HG03565 (cell line): ENCODE measurements at regions not wholly inside any gene's neighbourhood (a gene's known extent, or its start where the extent isn't known, plus 50 kb on each side); places are given as distances from the start of the nearest gene placed in this dataset.

Source experiments
- ATAC-seq: cut with Tn5 transposase; IDR thresholded peaks from one replicate; pipeline ENCODE4 v1.9.1; 2021; ENCODE audit warnings: mild to moderate bottlenecking, moderate library complexity; ENCODE audit not compliant: unreplicated experiment

DNA sequence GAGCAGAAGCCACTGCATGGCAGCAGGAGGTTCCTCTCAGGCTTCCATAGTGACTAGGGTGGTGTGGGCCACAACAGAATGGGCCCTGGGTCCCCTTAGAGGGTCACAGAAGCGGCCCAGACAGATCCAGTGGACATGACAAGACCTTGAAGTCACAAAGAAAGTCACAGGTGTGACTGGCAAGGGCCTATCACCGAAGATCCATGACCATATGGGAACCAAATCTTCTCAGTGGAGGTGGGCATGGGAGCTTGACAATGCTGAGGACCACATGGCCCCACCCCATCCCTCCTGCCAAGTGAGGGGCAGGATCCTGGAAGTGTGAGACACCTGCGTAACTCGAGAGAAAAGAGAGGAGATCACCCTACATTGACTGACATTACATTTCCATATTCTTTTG lies 332.4 kb downstream of the MSX2 start:
- ATAC-seq, result no peak

DNA sequence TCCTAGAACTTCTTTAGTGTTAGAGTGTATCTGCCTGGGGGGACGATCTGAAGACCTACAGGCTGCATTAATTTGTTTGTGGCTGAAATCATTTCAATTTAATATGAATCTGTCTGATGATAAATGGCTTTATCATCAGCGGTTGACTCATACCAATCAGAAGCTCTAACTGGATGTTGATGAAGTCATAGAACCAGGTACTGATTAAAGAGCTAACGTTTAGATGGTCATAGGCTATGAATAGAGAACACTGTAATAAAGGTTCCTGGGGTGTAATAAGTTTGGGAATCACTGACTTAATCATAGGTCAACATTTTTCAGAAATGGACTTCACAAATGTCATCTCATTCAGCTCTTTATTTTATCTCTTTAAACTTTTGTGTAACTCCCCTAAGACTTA lies 329.9 kb downstream of the MSX2 start:
- ATAC-seq, result no peak

DNA sequence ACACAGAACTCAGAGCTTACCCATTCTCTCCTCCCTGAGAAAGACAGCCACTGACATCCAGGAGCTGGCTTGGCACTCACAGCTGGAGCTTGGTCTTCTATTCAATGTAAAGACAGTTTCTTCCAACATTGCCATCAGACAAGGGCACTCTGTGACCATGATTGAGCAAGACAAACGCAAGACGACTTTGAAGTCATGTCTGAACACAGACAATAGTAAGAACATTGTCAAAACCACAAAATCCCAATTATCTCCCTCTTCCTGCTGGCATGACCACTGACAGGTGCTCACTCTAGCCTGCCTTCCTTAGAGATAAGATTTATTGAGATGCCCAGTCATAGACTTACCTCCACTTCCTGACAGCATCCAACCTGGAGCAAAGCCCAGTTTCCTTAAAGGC lies 328.0 kb downstream of the MSX2 start:
- no peak for ATAC-seq

DNA sequence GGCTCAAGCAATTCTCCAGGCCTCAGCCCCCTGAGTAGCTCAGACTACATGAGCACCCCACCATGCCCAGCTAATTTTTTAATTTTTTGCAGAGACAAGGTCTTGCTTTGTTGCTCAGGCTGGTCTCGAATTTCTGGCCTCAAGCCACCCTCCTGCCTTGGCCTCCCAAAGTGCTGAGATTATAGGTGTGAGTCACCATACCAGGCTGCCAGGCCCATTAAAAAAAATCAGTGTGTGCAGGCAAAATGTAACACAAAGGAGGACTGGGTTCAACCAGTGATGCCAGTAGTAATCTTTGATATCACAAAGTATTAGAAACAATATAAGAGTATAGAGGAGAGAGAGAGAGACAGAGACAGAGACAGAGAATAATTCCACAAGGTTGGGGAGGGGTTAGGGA lies 322.7 kb downstream of the MSX2 start:
- ATAC-seq, result no peak

DNA sequence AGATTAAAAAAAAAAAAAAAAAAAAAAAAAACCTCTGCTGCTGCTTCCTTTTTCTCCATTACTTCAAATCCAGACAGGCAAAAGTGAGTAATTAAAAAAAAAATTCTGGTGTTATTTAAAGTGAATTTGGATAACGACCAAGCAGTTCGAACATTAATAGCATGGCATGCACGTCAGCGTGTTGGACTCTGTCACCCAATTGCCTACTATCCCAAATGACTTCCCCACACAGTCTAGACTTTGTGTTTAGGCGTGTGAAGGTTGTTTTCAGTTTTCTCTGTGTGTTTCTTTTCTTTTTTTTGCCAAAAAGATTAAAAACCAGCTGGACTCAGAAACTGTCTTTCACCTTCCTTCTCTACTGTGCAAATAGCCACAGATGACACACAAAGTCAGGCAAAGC lies 321.4 kb downstream of the MSX2 start:
- ATAC-seq, result no peak

DNA sequence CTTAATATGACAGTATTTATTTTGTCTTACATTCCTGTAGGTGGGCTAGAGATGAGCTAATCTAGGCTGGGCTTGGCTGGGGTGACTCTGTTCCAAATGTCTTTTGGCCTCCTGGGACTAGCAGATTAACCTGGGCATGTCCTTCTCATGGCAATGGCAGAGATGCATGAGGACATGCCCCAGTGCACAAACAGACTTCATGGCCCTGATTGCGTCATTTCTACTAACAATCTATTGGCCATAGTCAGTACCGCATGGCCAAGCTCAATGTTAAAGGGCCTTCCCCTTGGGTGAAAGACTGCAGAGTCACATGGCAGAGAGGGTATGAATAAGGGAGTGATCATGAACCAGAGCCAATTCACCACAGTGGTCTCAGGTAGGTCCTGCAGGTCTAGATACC lies 313.4 kb downstream of the MSX2 start:
- no peak for ATAC-seq

DNA sequence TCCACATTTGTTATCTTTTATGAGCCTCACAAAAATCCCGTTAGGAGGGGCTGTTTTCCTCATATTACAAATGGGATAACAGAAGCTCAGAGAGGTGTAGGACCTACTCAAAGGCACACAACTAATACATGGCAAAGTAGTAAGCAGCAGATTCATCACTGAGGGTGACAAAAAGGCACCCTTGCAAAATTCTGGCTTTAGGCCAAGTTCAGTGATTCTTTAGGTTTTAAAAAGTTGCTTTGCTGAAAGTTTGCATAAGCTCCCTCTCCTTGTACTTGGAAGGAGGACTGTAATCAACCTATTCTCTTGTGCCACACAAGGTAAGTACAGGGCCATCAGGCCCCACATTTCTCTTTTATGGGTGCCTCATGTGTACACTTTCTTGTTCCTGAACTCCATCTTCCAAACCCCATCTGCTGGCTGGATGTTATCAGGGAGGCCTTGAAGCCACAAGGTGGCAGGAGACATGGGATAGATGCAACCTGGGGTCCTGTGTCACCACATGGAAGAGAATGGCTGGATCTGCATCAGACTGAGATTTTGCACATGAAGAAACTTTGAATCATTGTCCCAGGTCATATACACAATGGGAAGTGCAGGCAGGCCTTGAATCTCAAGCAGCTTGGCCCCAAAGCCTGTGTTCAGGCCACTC lies 311.6 kb downstream of the MSX2 start:
- ATAC-seq, result no peak

DNA sequence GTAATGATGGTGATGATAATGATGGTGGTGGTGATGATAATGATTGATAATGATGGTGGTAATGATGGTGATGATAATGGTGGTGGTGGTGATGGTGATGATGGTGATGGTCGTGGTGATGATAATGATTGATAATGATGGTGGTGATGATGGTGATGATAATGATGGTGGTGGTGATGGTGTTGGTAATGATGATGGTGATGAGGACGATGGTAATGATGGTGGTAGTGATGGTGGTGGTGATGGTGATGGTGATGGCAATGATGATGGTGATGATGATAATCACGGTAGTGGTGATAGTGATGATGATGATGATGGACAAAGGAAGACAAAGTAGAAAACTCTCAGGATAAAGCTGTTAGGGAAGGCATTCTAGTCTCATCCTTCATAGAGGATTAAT lies 310.5 kb downstream of the MSX2 start:
- no peak for ATAC-seq

DNA sequence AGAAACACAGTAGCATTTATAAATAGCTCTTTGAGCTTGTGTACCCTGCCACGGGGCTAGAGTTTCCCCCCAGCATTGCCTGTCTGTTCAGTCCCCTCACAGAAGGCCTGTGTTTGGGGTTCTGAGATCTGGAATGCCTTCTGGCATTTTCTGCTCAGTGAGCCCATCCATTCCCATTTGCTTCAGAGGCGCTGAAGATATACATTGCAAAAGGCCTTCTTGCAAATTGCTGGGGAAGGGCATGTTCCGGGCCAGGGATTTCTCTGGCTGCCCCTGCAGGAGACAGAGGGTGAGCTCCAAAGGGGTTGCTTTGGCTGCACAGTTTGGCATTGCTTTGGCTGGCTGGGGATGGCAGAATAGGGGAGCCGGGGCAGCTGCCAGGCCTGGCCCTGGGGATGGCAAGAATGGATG lies 308.4 kb downstream of the MSX2 start:
- no peak for ATAC-seq

DNA sequence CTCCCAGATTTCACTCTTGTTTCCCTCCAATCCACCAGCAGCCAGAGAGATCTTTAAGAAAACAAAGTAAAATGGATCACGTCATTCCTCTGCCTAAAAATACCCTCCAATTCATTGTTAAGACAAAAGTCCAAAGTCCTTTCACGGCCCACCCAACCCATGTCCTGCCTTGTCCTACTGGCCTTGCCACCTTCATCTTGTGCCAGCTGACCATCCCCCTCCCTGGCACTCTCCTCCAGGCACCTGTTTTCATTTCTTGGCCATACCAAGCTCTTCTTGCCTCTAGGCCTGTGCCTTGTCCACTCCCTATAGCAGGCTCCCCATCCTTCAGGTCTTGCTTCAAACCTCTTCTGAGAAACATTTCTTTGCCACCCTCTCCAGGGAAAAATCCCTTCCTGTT lies 307.6 kb downstream of the MSX2 start:
- no peak for ATAC-seq

DNA sequence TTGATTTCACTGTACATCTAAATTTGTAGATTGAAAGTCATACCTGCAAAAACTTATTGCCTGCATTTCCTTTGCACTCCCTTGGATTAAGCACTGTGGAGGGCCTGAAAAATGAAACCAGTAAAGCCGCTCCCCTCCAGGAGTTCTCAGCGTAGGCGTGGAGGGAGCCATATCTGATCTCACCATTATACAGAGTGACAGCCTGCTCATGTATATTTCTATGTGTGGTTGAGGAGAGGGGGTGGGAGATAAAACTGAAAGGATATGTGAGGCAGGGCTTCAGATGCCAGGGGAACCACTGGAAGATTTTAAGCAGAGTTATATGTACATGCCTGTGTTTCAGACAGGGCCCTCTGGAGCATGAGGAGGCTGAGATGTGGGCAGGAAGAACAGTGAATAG lies 303.0 kb downstream of the MSX2 start:
- ATAC-seq, result no peak

DNA sequence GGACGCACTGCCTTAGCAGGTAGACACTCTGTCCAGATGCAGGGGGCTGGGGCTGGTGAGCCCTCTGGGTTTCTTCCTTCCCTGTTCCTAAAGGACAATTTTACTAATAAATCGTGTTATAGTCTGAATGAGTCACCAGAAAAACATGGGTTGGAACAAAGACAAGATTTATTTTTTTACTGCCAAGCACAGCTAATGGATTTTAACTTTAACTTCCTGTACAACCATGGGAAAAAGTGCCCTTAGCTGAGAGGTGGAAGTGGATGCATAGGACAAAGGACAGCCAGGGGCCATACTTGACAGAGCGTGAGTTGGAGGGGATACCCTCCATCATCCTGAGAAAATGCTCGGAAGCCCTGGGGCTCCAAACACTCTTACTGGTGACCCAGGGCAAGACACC lies 300.7 kb downstream of the MSX2 start:
- ATAC-seq, result no peak

DNA sequence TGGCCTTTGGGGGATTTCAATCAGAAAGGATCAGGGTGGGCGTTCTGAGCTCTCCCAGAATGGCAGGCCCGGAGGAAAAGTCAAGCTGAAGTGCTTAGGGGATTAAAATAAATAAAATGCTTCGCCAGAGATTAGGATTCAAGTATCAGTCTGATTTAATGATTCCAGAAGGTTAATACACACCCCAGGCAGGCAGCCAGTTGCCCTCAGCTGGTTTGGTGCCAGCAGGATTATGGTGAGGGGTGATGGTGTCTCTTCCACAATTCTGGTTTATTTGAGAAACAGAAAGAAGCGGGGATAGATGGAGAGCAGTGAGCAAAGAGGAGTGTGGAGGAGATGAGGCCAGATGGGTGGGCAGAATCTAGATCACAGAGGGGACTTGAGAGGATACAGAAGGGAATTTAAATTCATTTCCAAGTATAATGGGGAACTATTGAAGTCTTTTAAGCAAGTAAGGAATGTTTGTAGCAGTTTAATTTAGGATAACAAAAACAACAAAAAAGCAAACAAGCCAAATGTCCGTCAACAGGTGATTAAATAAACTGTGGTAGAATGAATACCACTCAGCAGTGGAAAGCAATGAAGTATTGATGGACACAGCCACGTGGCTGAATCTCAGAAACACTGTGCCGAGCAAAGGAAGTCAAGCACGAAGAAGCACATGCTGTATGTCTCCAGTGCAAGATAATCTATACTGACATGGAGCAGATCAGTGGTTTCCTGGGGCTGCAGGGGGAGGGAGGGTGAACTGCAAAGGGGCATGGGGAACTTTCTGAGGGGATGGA lies 297.7 kb downstream of the MSX2 start:
- no peak for ATAC-seq

DNA sequence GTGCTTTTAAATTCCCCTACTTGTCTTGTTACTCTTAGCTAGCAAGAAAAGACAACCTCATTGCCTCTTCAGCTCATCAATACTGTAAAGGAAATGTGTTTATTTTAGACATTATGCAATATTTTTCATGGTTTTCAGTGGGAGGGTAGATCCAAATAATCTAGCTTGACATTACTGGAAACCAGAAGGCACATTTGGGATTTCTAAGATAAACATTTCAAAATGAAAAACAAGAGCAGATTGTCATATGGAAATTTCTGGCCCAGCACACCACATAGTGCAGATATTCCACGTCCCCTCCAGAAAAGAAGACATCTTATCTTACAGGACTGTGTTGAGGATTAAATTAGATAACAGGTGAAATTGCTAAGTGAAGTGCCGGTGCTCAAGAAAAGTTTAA lies 296.9 kb downstream of the MSX2 start:
- ATAC-seq, result no peak

DNA sequence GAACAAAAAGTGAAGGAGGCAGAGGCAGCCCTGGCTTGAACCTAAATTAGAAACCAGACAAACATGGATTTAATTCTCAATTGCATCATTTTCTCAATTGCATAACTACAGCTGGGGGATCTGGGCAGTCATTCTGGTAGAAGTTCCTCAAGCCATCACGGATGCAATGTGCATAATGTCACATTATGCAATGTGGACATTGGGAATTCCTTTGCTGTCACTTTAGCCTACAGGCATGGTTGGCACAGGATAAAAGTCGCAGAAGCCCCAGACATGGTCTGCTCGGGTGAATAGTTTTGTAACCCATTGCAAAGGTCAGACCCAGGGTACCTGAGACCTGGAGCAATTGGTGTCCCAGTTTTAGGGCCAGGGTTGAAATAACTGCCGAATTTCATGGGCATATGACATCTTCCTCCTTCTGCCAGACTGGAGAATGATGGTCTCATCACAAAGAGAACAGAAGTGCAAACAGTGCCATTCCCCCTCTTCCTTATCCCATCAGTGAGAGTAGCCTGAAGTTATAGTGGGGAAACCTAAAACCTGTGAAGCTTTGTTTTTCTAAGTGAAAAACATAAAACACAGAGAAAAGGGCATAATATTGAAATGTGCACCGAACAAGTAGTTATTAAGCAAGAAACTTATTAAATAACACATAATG lies 290.8 kb downstream of the MSX2 start:
- ATAC-seq, result no peak

DNA sequence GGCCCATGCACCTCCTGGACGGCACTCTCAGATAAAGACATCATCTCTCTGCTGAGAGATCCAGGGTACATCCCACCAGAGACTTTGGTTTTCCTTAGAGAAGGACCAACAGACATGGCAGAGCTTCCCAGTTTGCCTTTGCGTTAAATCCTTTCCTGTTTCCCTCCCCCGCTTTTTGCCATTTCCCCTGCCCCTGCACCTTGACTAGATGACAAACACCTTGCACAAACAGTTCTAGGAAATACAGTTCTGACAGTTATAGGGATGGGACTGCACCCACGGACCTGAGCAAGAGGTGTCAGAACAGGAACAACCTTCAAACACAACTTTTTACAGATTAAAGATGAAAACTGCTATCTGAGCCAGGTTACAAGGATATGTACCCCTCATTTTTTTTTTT lies 288.9 kb downstream of the MSX2 start:
- no peak for ATAC-seq

DNA sequence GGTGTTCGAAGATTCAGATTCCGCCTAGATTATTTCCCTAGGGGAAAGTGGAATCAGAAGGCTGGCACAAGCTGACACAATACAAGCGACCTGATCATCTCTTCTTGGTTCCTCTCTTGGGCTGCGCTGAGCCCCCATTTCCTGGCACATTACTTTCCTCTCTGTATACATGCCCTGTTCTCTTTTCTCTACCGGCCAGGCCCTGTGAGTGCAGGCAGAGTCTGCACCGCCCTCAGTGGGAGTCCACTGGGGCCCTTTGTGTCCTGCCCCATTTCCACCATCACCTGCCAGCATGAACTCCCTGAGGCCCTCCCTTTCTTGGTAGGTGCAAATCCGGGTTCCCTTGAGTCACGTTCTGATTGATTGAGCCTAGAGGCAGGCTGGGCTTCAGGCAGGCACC lies 287.9 kb downstream of the MSX2 start:
- no peak for ATAC-seq

DNA sequence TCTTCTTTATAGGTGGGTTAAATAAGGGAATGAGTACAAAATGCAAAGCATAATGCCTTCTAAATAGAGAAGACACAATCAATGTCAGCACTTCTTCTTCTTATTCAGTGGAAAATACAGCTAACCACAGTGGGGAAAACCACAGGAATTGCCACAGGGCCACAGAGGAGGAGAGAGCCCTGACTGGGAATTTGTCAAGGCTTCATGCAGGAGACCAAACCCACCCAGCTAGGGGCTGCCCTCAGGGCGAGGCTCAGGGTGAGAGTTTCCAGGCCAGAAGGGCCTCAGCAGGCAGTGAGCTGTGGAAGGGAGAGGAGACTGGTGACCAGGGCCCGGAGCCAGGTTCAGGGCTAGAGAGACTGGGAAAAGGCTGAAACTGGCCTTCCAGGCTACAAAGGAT lies 279.1 kb downstream of the MSX2 start:
- ATAC-seq, result no peak

DNA sequence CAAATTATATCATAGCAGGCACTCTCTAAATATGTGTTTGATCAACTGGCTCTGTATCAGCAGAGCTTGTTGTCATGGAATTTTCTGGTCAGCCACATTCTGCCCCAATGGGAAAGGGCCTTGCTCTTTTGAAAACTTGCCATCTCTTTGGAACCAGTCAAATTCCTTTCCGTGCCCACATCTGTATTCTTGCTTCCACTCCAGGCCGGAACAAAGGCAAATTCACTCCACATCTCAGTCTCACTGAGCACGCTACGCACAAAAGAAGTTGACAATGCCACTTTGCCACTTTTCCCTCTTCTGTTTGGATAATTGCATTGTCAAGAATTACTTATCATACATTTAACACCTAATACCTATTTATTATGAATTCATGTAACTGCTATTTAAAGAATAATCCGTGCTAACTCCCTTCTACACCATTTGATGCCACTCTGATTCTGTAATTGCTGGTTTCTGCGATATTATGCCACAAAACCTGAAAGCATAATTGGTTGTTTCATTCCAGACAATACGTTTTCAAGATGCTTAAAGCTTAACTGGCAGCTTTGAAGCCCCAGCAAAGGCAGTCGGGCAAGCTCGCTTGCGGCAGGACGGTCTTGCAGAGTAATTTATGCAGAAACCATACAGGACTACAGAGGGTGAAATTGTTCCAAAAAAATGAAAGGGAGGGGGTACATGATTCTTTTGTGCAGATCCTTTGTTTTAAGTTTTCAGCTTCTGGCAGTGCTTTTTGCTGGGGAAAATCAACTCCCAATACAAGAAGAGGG lies 277.7 kb downstream of the MSX2 start:
- ATAC-seq, result no peak

DNA sequence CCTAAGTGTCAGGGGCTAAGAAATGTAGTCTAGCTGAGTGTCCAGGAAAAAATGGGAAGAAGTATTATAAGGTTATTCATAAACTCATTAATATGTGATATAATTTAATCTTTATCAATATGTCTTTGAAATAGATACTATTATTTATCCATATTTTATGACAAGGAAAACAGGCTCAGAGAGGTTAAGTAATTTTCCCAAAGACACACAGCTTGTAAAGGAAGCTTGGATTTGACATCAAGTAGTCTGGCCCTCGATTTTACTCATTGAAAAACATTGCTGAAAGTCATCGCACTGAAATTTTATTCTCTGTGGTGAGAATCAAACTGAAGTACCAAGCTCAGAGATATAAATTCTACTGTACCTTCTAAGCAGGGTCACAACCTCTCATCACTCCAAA lies 276.9 kb downstream of the MSX2 start:
- ATAC-seq, result no peak

DNA sequence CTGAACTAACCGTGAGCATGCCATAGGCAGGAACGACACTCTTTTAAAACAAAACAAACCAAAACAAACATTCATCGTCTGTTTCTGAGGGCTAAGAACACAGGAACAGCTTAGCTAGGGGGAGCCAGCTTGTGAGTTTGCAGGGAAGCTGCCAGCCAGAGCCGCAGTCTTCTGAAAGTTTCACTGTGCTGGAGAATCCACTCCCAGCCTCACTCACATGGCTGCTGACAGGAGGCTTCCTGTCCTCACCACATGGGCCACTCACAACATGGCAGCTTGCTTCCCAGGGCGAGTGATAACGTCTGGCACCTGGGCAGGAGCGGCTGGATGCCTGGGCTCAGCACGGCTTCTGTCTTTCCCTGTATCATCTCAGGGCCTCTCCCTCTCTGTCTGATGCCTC lies 275.2 kb downstream of the MSX2 start:
- no peak for ATAC-seq
